Testis (tissue), 2 donors: ENCODE measurements at regions not wholly inside any gene's neighbourhood (a gene's known extent, or its start where the extent isn't known, plus 50 kb on each side); places are given as distances from the start of the nearest gene placed in this dataset.

Experiments used
- CTCF ChIP-seq, 3 experiments: fragments of 450-650 bp in 2 of 3; fragments of 200-600 bp in 1 of 3; sonication (generic) in 1 of 3; IDR thresholded peaks; one replicate each; pipeline ENCODE4 v1.5.1; 2016 to 2019; ENCODE audit warnings: antibody characterized with exemption in 3 of 3, mild to moderate bottlenecking in 2 of 3, moderate library complexity in 1 of 3
- POLR2A ChIP-seq: fragments of 450-650 bp; IDR thresholded peaks from one replicate; pipeline ENCODE4 v1.6.1; 2017; ENCODE audit warnings: antibody characterized with exemption, mild to moderate bottlenecking, moderate library complexity

- TF ChIP-seq CTCF (IDR thresholded peaks at IDR 0.05) (peak in 2 of 3 experiments; percentile 51 to 60), POLR2A (no peak)
Observed at GRCh38 chr14:25537846-25538455, 488.0 kb upstream of the STXBP6 start.
